HL-60 (cell line): ENCODE measurements at regions not wholly inside any gene's neighbourhood (a gene's known extent, or its start where the extent isn't known, plus 50 kb on each side); places are given as distances from the start of the nearest gene placed in this dataset.

Experiments used
- DNase-seq, 2 experiments: peaks; one replicate each; pipeline ENCODE4 v3.0.0-alpha.2; 2010 to 2020; ENCODE audit warnings: low read depth in 1 of 2, low spot score in 1 of 2
- H3K27ac ChIP-seq: fragments of 250-450 bp; sonication (Bioruptor Pico); replicated peaks from 2 replicates; pipeline ENCODE4 v1.5.1; 2020; ENCODE audit warnings: mild to moderate bottlenecking, moderate library complexity
- H3K27me3 ChIP-seq: fragments of 250-450 bp; sonication (Bioruptor Pico); 2 replicates; pipeline ENCODE4 v1.5.1; 2021; ENCODE audit warnings: mild to moderate bottlenecking, moderate library complexity; ENCODE audit not compliant: insufficient read depth, poor library complexity, severe bottlenecking
- H3K4me3 ChIP-seq: replicated peaks from 2 replicates; pipeline ENCODE4 v1.5.1; 2011; ENCODE audit warnings: mild to moderate bottlenecking, control low read depth, low read length; ENCODE audit not compliant: insufficient read depth
- CTCF ChIP-seq: IDR thresholded peaks from one replicate; pipeline ENCODE4 v1.5.1; 2011; ENCODE audit warnings: low read length, control low read depth, inconsistent platforms; ENCODE audit not compliant: insufficient read depth
- GABPA ChIP-seq: IDR thresholded peaks from 2 replicates; pipeline ENCODE4 v1.6.1; 2012; ENCODE audit warnings: low read depth
- POLR2AphosphoS5 ChIP-seq: IDR thresholded peaks from 2 replicates; pipeline ENCODE4 v1.6.1; 2012; ENCODE audit warnings: low read depth
- REST ChIP-seq: IDR thresholded peaks from 2 replicates; pipeline ENCODE4 v1.6.1; 2012; ENCODE audit warnings: low read depth; ENCODE audit not compliant: insufficient replicate concordance
- SPI1 ChIP-seq: IDR thresholded peaks from 2 replicates; pipeline ENCODE4 v1.6.1; 2012; ENCODE audit warnings: low read depth, mild to moderate bottlenecking, borderline replicate concordance

- no peak for TF ChIP-seq CTCF
- no peak for TF ChIP-seq POLR2AphosphoS5
- TF ChIP-seq SPI1: no peak
- TF ChIP-seq REST: no peak
- no peak for TF ChIP-seq GABPA
- no peak for DNase-seq
- Histone ChIP-seq H3K27ac (no peak overlapping the region), H3K4me3 (no peak overlapping the region), H3K27me3 (no peaks in the 10 kb centered on the region)
Observed at GRCh38 chr7:125480762-125481161, 551.1 kb upstream of the POT1 start.

GRCh38 chr7:125468855-125469174 is 539.2 kb upstream of the POT1 start:
- H3K4me3 ChIP-seq: no peak overlapping the region
- no peaks in the 10 kb centered on the region for H3K27me3 ChIP-seq
- H3K27ac ChIP-seq: no peak overlapping the region
- TF ChIP-seq POLR2AphosphoS5 (no peak), CTCF (no peak), GABPA (no peak), SPI1 (no peak), REST (no peak)
- DNase-seq: no peak

- H3K27ac ChIP-seq: no peak overlapping the region
- no peaks in the 10 kb centered on the region for H3K27me3 ChIP-seq
- DNase-seq: no peak
- TF ChIP-seq POLR2AphosphoS5: no peak
- TF ChIP-seq SPI1: no peak
- TF ChIP-seq GABPA: no peak
- no peak for TF ChIP-seq REST
- TF ChIP-seq CTCF: no peak
- H3K4me3 ChIP-seq: no peak overlapping the region
Observed at GRCh38 chr7:125467996-125468854, 538.6 kb upstream of the POT1 start.
